Pancreas (tissue), 10 donors: ENCODE measurements at regions not wholly inside any gene's neighbourhood (a gene's known extent, or its start where the extent isn't known, plus 50 kb on each side); places are given as distances from the start of the nearest gene placed in this dataset.

Source experiments
- ATAC-seq, 4 donors: fragments of 200-7000 bp; cut with Tn5 transposase; one replicate each; pipeline versions ENCODE4 v1.8.0 to v1.9.1; 2020; ENCODE audit warnings: mild to moderate bottlenecking in 4 of 4, moderate library complexity in 4 of 4
- DNase-seq, 6 donors: peaks; one replicate each; pipeline ENCODE4 v3.0.0-alpha.2; 2020
- FAIRE-seq: peaks from 2 replicates; lab custom pipeline; 2012; peaks lifted over from hg19 to GRCh38; lab: Jason Lieb, UNC
- H3K27ac ChIP-seq, 4 donors: fragments of 200-600 bp; sonication (generic); 1 replicate in 3 of 4; 2 replicates in 1 of 4; pipeline versions ENCODE4 v1.5.0 to v1.8.0; 2020
- H3K27me3 ChIP-seq, 4 donors: fragments of 200-600 bp; one replicate each; pipeline ENCODE4 v1.8.0; 2021
- H3K36me3 ChIP-seq, 3 donors: fragments of 200-600 bp; sonication (generic) in 1 of 3; one replicate each; pipeline versions ENCODE4 v1.5.0 to v1.8.0; 2020 to 2021
- H3K4me1 ChIP-seq, 3 donors: fragments of 200-600 bp; one replicate each; pipeline ENCODE4 v1.8.0; 2021
- H3K4me3 ChIP-seq, 4 donors: fragments of 200-600 bp; sonication (generic) in 2 of 4; one replicate each; pipeline versions ENCODE4 v1.5.0 to v1.8.0; 2020 to 2021
- H3K9me3 ChIP-seq, 4 donors: fragments of 200-600 bp; one replicate each; pipeline ENCODE4 v1.8.0; 2021
- WGBS, 2 donors: extraction: QIAGEN DNeasy Blood & Tissue Kit; methylation state at CpG; one replicate each; pipeline ENCODE4 v1.1.7; 2013; 5-methylcytosine and 5-hydroxymethylcytosine counted together
- intact Hi-C, 3 donors: fragments of 100-400 bp; cut with DNase I; formaldehyde crosslinking; loops; one replicate each; pipeline versions ENCODE4 v1.11.1 to v1.14.2; 2022
- TF ChIP-seq, protein P1 (sequence below), 4 donors: fragments of 200-600 bp; sonication (generic) in 3 of 4; IDR thresholded peaks; one replicate each; pipeline versions ENCODE4 v1.5.0 to v1.8.0; 2021; ENCODE audit warnings: antibody characterized with exemption in 4 of 4
- donor health status: healthy with polysubstance abuse.
- donor health status: DM: no; HTN: no; CAD: no; lungs with moderate emphysema.
- donor health status: DM: no; HTN: no; CAD: no.
- donor health status: control.
- donor health status: control.
- donor health status: Bipolar disorder and iron deficiency.
- donor health status: DM: yes; HTN: yes; CAD: no.
- donor health status: DM: no; HTN: no; CAD: no.
- donor health status: DM: no; HTN: no; CAD: no.
- donor health status: DM: yes; HTN: yes; CAD: no.

DNA sequence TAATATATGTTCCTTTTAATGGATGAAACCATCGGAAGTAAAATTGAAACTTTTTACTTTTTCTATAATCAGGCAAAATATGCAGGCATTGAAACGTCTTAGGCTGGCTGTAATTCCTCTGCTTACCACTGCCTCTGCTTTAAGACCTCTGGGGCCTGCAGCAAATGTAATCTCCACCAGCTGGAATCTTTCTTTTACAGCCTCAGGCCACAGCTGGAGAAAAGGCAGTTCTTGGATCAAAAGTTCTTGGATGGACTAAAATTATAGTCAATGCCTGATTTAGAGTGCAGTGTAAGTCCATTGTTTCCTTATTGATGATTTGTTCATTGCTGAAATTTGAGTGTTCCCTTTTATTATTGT is 396.7 kb downstream of the KCTD16 start:
- H3K4me1 ChIP-seq: no peaks in the 10 kb centered on the region
- intact Hi-C loops: no loop called here
- no peaks in the 10 kb centered on the region for H3K27me3 ChIP-seq
- TF ChIP-seq, protein P1, sequence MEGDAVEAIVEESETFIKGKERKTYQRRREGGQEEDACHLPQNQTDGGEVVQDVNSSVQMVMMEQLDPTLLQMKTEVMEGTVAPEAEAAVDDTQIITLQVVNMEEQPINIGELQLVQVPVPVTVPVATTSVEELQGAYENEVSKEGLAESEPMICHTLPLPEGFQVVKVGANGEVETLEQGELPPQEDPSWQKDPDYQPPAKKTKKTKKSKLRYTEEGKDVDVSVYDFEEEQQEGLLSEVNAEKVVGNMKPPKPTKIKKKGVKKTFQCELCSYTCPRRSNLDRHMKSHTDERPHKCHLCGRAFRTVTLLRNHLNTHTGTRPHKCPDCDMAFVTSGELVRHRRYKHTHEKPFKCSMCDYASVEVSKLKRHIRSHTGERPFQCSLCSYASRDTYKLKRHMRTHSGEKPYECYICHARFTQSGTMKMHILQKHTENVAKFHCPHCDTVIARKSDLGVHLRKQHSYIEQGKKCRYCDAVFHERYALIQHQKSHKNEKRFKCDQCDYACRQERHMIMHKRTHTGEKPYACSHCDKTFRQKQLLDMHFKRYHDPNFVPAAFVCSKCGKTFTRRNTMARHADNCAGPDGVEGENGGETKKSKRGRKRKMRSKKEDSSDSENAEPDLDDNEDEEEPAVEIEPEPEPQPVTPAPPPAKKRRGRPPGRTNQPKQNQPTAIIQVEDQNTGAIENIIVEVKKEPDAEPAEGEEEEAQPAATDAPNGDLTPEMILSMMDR (IDR thresholded peaks at IDR 0.05): no peak
- H3K4me3 ChIP-seq: no peak overlapping the region
- H3K27ac ChIP-seq: no peak overlapping the region
- no peaks in the 10 kb centered on the region for H3K36me3 ChIP-seq
- H3K9me3 ChIP-seq: no peaks in the 10 kb centered on the region
- FAIRE-seq (no peak), DNase-seq (no peak), ATAC-seq (no peak)
- 83 to 84% methylated on average over 2 of the region's 2 CpGs for WGBS, 2 donors

DNA sequence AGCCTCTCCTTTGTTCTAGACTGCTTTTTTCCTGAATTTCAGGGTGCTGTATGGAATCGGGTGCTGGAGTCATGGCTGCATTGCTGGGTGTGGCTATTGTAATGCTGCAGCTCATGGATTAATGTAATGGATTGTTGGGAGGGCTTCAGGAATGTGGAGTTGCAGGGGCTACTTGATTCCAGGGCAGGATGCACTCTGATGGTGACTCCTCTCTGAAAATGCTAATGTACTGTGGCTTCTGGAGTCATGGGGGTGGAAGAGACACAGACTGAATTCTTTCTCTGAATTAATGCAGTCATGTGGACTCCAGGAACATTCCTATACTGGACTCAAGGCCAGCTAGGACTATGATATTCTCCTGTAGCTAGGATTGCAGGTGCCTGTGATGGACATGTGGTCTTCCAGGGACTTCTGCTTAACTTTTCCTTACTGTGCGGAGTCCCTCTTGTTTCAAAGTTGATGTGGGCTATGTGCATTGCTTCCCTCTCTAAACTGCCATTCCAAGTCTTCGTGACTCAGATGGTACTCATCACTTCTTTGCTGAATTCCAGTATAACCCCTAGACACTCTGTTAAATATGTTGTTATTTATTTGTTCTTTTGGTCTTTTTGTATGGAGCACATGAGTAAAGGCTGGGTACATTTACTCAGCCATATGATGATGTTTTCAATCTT is 396.2 kb downstream of the KCTD16 start:
- H3K9me3 ChIP-seq: no peaks in the 10 kb centered on the region
- H3K27me3 ChIP-seq: no peaks in the 10 kb centered on the region
- no peak overlapping the region for H3K4me3 ChIP-seq
- H3K36me3 ChIP-seq: no peaks in the 10 kb centered on the region
- TF ChIP-seq, protein P1 (IDR thresholded peaks at IDR 0.05): no peak
- intact Hi-C loops: no loop called here
- no peak for ATAC-seq
- no peak for DNase-seq
- WGBS, 2 donors: 91 to 99% methylated on average over 3 of the region's 3 CpGs
- FAIRE-seq: no peak
- no peaks in the 10 kb centered on the region for H3K4me1 ChIP-seq
- H3K27ac ChIP-seq: no peak overlapping the region

DNA sequence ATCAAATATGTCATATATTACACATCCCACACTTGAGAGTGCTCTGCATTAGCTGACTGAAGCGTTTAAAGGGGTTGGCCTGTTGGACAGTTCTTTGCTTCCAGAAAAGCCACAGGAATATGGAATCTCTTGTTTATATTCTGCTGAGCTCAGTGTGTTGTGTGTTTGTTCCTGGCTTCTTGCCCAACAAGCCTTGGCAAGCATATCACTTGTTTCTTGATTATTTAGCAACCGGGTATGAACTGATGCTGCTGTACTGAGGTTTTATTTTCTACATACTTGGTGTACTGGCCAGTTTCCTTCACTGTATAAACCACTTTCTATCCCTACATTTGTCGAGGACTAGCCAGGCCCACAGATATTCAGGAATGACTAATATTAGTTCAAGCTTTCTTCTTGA is 378.9 kb downstream of the KCTD16 start:
- TF ChIP-seq, protein P1 (IDR thresholded peaks at IDR 0.05): no peak
- peaks cover 0 to 3% (median 0%) of the 10 kb centered on the region in 4 donors for H3K9me3 ChIP-seq
- no peak for FAIRE-seq
- peak in 4 of 6 donors; percentile 21 to 62 (median 40) for DNase-seq
- peak; percentile 69 to 83 (median 76) for ATAC-seq
- H3K27me3 ChIP-seq: no peaks in the 10 kb centered on the region
- WGBS, 2 donors: 14 to 22% methylated on average over 3 of the region's 3 CpGs
- intact Hi-C loops: no loop called here
- no peak overlapping the region for H3K4me3 ChIP-seq
- peaks cover 0 to 4% (median 0%) of the 10 kb centered on the region in 3 donors for H3K4me1 ChIP-seq
- no peak overlapping the region for H3K27ac ChIP-seq
- no peaks in the 10 kb centered on the region for H3K36me3 ChIP-seq

DNA sequence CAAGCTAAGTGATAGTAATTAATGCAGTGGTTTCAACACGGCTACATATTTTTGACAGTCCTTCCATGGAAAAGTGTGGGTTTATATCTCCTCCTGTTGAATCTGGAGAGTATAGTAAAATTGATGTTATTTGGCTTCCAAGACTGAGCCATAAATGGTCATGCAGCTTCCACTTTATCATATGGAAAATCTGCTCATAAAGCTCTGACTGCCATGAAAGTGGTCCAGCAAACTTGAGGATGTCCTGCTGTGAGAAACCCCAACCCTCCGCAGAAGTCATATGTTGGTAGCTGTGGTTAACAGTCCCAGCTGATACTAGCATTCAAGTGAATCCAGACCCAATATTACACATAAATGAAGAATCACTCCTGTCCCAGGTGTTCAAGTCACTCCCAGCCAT is 378.3 kb downstream of the KCTD16 start:
- Histone ChIP-seq H3K4me1 (peaks cover 0 to 4% (median 0%) of the 10 kb centered on the region in 3 donors), H3K36me3 (no peaks in the 10 kb centered on the region), H3K27ac (no peak overlapping the region), H3K4me3 (no peak overlapping the region), H3K9me3 (peaks cover 0 to 3% (median 0%) of the 10 kb centered on the region in 4 donors), H3K27me3 (no peaks in the 10 kb centered on the region)
- no peak for DNase-seq
- ATAC-seq: no peak
- intact Hi-C loops: no loop called here
- 83 to 87% methylated on average over 2 of the region's 2 CpGs for whole genome bisulfite sequencing, 2 donors
- FAIRE-seq: no peak
- TF ChIP-seq, protein P1 (IDR thresholded peaks at IDR 0.05): no peak

DNA sequence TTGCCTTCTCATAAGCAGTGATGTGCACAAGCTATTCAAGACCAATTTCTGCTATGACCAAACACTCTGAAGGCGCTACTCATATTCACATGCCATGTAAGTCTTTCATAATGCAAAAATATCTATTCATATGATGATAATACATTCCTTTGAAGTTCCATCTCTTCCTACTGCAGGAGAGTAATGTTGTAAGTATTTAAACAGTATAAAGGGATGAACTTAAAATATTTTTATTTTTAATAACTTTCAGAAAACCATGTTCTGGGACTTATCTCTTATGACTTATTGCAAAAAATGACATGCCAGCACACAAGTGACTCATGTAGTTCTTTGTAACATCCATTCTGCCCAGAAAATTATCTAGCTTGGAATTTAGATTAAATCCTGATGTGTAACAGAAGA is 376.4 kb downstream of the KCTD16 start:
- ATAC-seq: no peak
- TF ChIP-seq, protein P1 (IDR thresholded peaks at IDR 0.05): no peak
- H3K27ac ChIP-seq: no peak overlapping the region

More for the DNA sequence above, 376.4 kb downstream of the KCTD16 start:
- DNase-seq: no peak
- no peaks in the 10 kb centered on the region for H3K27me3 ChIP-seq
- WGBS, 2 donors: 88 to 95% methylated on average over 1 of the region's 1 CpG
- intact Hi-C loops: no loop called here
- H3K4me1 ChIP-seq: peaks cover 0 to 4% (median 0%) of the 10 kb centered on the region in 3 donors
- no peaks in the 10 kb centered on the region for H3K36me3 ChIP-seq
- H3K4me3 ChIP-seq: no peak overlapping the region
- H3K9me3 ChIP-seq: peaks cover 0 to 3% (median 0%) of the 10 kb centered on the region in 4 donors
- FAIRE-seq: no peak
